Fibroblast of skin of left biceps (primary cell): ENCODE measurements at regions not wholly inside any gene's neighbourhood (a gene's known extent, or its start where the extent isn't known, plus 50 kb on each side); places are given as distances from the start of the nearest gene placed in this dataset.
A peak's percentile ranks its signal among the peaks of the same experiment; 100 is the strongest.
"Not testable (repeated sequence)": the region's sequence is repeated elsewhere in the genome, so short reads cannot be mapped to it uniquely, and the experiment has no call there.

Source experiments
- DNase-seq, 2 experiments: peaks; one replicate each; pipeline ENCODE4 v3.0.0-alpha.2; 2013; ENCODE audit warnings: low read depth in 2 of 2

DNA sequence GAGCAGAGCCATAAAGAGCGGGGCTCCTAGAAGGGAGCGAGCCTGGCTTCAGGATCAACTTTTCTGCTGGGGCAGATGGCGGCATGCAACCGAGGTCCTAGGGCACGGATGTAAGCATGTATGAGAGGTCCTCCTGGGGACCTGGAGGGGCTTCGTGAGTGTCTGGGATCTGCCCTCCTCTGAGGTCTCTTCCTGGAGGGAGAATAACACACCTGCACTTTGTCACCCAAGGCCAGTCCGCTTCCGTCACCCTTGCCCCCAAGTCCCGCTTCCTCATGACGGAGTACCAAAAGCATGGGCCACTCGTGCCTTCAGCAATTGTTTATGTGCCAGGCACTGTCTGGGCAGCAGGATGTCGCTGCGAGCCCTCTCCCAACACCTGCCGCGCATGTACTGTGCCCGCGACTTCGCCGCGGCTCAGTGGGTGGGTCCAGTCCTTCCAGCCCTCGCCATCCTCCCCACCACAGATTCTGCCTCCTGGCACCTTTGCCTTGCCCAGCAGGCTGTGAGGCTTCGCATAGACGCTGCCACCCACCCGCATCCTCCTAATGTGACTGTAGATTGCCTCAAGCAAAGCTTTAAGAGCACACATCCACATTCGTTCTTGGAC, 60.0 kb upstream of the TMPRSS2 start:
- no peak for DNase-seq

- not testable (repeated sequence) for DNase-seq
Observed at GRCh38 chr21:41567237-41567636, 59.3 kb upstream of the TMPRSS2 start.

DNA sequence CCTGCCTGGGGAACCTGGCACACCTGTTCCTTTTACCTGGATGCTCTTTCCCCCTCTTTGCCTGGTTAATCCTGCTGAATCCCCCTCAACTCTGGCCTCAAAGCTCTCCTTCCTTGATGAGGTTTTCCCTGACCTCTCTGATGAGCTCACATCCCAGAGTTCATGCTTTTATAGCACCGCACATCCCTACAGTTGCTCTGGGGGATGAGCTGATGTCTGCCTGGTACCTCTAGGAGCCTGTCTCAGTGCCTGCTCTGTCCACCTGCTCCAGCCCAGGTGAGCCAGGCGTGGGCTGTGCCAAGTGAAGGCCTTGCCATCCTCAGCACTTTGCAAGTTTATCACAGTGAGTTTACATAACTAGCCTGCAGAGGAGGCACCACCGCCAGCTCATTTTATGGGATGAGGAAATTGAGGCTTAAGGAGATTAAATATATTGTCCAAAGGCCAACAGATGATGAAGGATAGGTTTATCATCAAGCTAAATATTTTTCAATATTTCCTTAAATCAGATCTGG, 58.6 kb upstream of the TMPRSS2 start:
- DNase-seq, result no peak

GRCh38 chr21:41565550-41565949, 57.6 kb upstream of the TMPRSS2 start:
- no peak for DNase-seq

GRCh38 chr21:41564871-41565274, 56.9 kb upstream of the TMPRSS2 start:
- DNase-seq, result peak; percentile 61 to 70

GRCh38 chr21:41562101-41563000, 54.4 kb upstream of the TMPRSS2 start:
- no peak for DNase-seq

- DNase-seq, result no peak
Observed at GRCh38 chr21:41561701-41562100, 53.7 kb upstream of the TMPRSS2 start.

- no peak for DNase-seq
Observed at GRCh38 chr21:41560661-41561158, 52.8 kb upstream of the TMPRSS2 start.

DNA sequence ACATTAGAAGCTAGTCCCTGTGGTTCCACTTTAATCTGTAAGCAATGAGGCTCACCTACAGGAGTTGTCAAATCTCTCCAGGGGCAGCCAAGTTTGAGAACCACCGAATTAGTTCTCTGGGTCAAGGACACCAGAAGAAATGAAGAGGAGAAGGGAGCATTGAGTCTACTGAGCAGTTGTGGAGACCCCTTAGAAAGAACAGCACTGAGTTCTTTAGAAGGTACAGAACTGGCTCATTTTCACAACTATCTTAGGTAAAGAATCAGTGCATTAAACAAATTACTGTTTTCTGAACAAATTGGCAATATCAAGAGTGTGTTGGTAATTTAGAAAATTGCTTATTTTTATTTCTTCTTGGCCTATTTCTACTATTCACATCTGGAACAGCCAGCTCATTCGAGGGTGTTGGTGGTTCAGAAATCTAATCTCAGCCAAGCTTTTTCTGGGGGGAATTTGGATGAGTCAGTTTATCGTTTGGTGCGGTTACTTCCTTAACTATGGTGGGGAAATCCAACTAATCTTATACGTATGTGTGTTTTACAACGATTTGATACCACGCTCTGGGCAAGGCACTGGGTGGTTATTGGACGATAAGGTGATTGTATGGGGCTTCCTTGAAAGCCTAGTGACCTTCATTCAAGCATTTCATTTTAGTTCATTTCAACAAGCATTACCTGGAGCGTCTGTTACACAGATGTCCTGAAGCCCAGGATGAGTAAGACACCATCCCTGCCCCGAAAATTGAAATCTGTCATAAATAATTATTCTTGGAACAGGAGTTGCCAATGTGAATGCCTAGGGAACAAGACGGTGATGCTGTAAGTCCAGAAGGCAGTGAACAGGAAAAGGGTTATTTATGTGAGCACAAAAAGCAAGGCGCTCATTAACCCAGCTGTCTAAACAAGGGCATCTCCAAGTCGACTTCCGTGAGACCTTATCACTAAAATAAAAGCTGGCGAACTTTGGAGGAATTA, 52.0 kb upstream of the TMPRSS2 start:
- DNase-seq, result peak; percentile 66 to 76

DNA sequence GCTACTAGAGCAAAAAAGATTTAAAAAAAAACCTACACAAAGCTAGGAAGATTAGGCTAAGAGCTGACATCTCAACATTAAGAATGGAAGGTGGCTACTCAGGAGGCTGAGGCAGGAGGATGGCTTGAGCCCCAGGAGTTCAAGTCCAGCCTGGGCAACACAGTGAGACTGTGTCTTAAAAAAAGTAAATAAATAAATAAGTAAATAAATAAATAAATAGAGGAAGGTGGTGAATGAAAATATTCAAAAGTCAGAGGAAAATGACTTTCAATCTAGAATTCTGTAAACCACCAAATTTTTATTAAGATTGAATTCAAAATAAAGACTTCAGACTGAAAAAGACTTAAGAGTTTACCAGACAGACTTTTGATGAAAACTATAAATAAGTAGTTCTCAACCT, 50.9 kb upstream of the TMPRSS2 start:
- DNase-seq, result no peak

DNA sequence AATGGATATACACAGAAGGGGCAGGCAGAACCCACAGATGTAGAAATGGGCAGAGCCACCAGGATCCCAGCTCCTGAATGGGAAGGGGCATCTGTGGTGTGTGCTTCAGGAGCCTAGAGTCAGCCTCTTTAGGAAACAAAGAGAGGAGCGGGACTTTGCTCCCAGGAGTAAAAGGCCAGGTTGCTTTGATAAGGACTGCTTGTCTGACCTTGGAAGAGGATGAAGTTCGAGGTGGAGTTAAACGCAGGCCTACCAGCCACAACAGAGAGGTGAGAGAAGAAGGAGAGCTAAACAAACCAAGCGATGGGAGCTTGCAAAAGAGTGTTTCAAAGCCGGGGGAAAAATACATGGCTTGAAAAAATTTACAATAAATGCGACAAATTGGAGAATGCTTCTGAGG, 49.9 kb upstream of the TMPRSS2 start:
- DNase-seq, result no peak
